Femur (tissue), 1 donor: ENCODE measurements at regions not wholly inside any gene's neighbourhood (a gene's known extent, or its start where the extent isn't known, plus 50 kb on each side); places are given as distances from the start of the nearest gene placed in this dataset.

Experiments
- DNase-seq: peaks from one replicate; pipeline ENCODE4 v3.0.0-alpha.2; 2017

- DNase-seq: no peak
Measured at GRCh38 chr4:184528051-184528450, 53.7 kb upstream of the IRF2 start.

GRCh38 chr4:184526228-184526627 is 51.9 kb upstream of the IRF2 start:
- DNase-seq: no peak
